GM18867 (cell line): ENCODE measurements at regions not wholly inside any gene's neighbourhood (a gene's known extent, or its start where the extent isn't known, plus 50 kb on each side); places are given as distances from the start of the nearest gene placed in this dataset.

ENCODE experiments used
- ATAC-seq: cut with Tn5 transposase; IDR thresholded peaks from one replicate; pipeline ENCODE4 v1.9.1; 2021; ENCODE audit warnings: mild to moderate bottlenecking, moderate library complexity; ENCODE audit not compliant: unreplicated experiment

DNA sequence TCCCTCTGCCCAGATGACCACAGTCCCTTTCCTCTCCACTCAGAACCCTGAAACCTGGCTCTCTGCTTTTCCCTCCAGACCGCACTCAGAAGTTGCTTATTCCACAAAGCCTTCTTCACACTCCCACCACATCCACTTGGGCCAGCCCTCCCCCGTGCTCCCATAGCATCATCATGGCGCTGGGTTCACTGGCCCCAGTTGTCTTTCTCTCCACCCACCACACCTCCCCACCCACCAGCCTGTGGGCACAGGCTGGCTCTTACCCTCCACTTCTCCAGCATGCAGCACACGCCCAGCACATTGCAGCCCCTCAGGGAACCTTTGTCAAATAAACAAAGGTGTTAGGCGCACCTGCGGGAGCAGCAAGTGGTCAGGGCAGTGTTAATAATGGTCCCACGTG, 130.0 kb downstream of the KATNIP start:
- ATAC-seq: no peak

GRCh38 chr16:27681681-27682080, 131.7 kb downstream of the KATNIP start:
- no peak for ATAC-seq

DNA sequence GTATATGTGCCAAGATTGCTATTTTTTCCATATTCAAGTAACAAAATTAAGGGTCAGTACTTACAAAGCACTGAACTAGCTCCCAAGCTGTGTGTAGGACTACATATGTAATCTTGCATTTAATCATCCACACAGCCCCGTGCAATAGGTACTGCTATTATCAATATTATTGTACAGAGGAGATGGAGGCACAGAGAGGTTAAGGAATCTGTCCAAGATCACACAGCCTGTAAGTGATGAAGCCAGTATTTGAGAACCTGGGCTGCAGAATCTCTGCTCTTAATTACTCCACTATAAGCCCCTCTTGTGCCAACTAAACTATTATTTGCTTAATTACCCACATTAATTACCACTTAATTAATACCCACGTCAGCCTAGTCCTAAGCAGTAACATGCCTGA, 134.1 kb downstream of the KATNIP start:
- ATAC-seq: no peak

GRCh38 chr16:27685807-27686206, 135.9 kb downstream of the KATNIP start:
- ATAC-seq: no peak

GRCh38 chr16:27686926-27687325, 137.0 kb downstream of the KATNIP start:
- no peak for ATAC-seq

DNA sequence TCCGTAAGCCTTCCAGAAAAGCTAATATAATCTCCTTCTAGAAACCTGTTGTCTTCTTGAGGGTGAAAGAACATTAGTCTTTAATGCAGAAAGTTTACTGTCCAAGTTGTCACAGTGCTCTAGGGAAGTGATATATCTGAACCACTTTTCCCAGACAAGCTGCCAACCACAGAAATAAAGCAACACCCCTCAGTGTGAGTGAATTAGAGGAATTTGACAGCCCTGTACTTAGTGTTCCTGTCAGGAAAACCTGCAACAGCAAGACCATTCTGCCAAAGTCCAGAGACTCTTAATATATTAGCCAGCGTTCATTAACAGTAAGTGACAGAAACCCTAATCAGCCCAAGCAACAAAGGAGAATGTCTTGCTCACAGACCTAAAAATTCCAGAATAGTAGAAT, 137.7 kb downstream of the KATNIP start:
- ATAC-seq: no peak

GRCh38 chr16:27689711-27690110, 139.8 kb downstream of the KATNIP start:
- no peak for ATAC-seq

GRCh38 chr16:27690608-27691007, 140.7 kb downstream of the KATNIP start:
- no peak for ATAC-seq

GRCh38 chr16:27691721-27692120, 141.8 kb downstream of the KATNIP start:
- no peak for ATAC-seq

DNA sequence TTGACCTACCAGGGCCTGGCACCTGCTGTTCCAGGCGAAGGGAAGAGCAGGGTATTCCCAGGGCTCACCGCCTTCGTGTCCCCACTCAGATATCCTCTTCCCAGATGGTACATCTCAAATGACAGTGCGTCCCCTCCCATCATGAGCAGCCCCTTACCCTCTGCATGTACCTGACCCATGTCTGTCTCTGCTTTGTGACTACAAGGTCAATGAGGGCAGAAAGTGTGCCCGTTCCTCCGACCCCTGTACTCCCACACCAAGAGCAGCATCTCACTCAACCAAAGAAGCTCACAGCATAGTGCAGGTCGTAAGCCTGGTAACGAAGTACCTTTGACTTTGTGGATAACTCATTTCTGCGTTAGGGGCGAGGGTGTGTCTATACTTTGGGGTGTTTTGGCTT, 142.6 kb downstream of the KATNIP start:
- ATAC-seq: no peak

DNA sequence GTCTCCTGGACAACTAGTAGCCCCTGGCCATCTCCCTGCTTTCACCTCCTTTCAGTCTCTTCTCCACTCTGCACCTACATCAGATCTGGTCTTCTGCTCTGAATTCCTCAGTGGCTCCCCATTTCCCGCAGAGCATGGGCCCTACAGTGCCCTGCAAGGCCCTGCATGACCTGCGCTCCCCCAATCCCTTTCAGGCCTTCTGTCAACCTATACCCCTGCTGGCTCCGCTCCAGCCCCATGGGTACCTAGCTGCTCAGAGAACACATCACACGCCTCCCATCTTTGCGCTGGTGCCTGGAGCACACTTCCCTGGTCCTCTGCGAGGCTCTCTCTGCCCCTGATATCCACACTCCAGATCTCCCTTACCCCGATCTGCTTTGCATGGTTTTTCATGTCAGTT, 145.2 kb downstream of the KATNIP start:
- ATAC-seq: no peak

- no peak for ATAC-seq
Observed at GRCh38 chr16:27698266-27698665, 148.3 kb downstream of the KATNIP start.

- ATAC-seq: no peak
Observed at GRCh38 chr16:27698746-27699145, 148.8 kb downstream of the KATNIP start.

DNA sequence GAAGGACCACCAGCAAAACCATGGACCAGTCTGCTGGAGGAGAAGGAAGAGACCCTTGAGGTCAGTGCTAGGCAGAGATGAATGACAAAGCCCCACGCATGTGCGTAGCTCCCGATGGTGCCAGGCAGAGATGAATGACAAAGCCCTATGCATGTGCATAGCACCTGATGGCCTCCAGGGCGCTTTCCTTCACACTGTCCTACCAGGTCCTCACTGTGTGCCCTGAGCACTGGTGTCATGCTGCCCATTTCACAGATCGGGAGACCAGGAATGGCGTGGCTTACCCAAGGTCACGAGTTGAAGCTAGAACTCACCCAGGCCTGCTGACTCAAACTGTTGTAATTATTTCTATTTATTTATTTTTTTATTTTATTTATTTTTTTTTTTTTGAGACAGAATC, 149.6 kb downstream of the KATNIP start:
- ATAC-seq: no peak

DNA sequence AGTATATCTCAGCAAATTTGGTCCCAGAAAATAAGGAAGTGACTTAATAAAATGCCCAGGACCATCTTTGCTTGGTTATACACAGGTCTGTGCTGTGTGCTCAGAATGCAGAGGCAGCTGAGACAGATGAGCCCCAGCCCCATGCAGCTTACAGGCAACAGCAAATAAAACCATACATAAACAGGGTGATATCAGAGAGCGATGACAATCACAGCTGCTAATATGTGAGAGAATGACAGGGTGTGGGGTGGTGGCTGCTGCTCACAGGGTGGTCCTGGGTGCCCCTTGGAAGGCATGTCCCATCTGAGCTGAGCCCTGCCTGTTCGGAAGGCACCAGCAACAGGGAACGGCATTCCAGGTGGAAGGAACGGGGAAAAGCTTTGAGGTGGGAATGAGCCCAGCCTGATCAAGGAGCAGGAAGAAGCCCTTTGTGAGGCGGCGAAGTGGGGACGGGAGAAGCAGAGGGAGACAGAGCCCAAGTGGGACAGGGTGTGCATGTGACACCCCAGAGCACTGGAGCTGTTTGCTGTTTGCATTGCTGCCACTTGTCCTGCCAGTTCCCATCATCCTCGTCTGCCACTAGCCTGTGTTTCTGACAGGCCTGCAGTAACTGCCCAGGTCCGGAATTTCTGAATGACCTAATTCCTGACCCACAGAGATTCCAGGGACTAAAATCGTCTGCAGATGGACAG, 150.5 kb downstream of the KATNIP start:
- no peak for ATAC-seq

DNA sequence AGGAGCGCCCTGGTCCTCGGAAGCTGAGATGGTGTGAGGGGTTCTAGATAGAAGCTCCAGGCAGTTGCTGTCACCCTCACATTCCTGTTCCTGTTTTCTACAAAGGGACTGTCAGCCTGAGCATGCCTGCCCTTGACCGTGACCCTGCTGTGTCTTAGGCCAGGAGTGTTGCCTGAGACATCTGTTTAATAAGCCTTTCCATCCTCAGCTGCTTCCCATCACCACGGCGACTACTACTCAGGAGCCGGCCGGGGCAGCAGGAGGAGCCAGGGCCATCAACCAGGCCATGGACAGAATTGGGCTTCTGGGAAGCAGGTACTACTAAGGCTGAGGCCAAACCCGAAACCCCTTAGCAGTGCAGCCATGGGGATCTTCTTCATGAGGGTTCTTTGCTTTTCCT, 151.4 kb downstream of the KATNIP start:
- no peak for ATAC-seq

DNA sequence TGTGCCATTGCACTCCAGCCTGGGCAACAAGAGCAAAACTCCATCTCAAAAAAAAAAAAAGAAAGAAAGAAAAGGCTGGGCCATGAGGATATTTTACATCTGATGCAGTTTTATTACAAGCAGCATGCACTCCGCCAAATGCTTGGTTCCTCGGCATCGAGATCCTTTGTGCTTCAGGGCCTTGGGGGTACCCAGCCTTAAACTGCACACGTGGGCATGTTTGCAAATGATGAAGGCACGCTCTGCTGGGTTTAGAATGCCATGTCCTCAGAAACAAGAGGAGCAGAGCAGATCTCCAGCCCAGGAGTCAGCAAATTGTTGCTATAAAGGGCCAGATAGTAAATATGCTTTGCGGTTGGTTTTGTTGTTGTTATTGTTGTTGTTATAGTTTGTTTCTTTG, 153.2 kb downstream of the KATNIP start:
- ATAC-seq: no peak

- ATAC-seq: no peak
Observed at GRCh38 chr16:27703545-27703944, 153.6 kb downstream of the KATNIP start.

DNA sequence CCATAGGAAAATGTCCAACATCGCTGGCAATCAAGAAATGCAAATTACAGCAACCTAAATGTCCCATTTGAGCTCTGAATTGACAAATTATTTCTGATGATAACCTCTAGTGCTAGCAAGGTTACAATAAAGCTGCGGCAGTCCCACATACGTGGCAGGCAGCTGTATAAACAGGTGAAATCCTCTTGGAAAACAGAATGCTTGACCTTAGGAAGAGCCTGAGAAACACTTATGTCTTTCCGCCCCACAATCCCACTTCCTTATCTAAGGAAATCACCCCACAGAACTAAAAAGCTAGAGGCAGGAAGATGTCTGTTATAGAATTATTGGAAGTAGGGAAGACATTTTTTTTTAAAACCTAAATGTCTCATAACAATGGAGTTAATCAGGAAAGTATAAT, 154.3 kb downstream of the KATNIP start:
- ATAC-seq: no peak

GRCh38 chr16:27706156-27706865, 156.4 kb downstream of the KATNIP start:
- ATAC-seq: no peak

DNA sequence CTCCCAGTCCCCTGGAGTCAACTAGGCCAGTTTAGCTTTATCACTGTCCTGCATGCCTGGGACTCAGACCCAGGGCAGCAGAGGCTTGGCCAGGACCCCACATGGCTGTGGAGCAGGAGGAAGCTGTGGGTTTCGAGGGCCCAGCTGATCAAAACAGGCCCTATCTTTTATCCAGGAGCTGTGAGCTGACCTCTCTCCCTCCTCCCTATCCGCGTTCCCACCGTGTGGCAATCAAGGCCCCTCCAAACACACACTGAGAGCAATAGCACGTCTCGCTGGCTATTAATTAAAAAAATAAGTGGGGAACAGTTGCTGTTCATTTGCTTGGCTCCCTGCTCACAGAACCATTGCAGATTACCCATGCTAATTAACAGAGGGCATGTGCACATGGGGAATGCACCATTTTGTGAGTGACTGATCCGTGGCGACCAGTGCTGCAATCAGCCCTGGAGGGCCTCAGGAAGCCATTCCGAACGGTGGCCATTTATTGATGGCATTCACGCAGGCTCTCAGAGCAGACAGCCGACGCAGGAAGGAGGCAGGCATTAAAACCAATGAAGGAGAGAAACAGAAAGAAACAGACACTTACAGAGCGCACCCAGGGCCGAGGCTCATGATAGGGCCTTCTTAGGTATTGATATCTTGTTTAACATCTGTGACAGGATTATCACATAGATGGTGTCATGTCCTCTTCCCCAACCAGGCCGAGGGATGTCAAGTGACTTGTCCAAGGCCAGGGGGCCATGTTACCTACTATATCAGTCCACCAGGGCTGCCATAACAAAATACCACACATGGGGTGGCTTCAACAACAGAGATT, 157.1 kb downstream of the KATNIP start:
- no peak for ATAC-seq

GRCh38 chr16:27708651-27709050, 158.7 kb downstream of the KATNIP start:
- no peak for ATAC-seq
